GM12878 (cell line): ENCODE measurements at regions not wholly inside any gene's neighbourhood (a gene's known extent, or its start where the extent isn't known, plus 50 kb on each side); places are given as distances from the start of the nearest gene placed in this dataset.

Experiments
- ATAC-seq: fragments of 200-7000 bp; cut with Tn5 transposase; 3 replicates; pipeline ENCODE4 v1.9.1; 2020; ENCODE audit warnings: mild to moderate bottlenecking, moderate library complexity
- BruUV-seq: library from RNA; stranded (reverse); fragments of 400-500 nt; replicated peaks from 2 replicates; lab custom pipeline; 2021; lab: Mats Ljungman, UMichigan
- CTCF ChIA-PET: fragments of 300-600 bp; sonication (Branson Sonifier 250); formaldehyde crosslinking; extraction: SDS; loops from one replicate; lab custom pipeline; 2021; ENCODE audit warnings: inconsistent platforms; lab: Yijun Ruan, JAX
- POLR2A ChIA-PET: fragments of 350-600 bp; formaldehyde crosslinking; extraction: SDS; loops from one replicate; lab custom pipeline; 2021; ENCODE audit warnings: inconsistent platforms; lab: Charles Lee
- RAD21 ChIA-PET: fragments of 300-600 bp; sonication (Branson Sonifier 250); formaldehyde crosslinking; loops from one replicate; lab custom pipeline; 2023; ENCODE audit warnings: antibody characterized with exemption; ENCODE audit not compliant: unreplicated experiment; lab: Charles Lee
- SMC1A ChIA-PET: fragments of 300-600 bp; sonication (Branson Sonifier 250); formaldehyde crosslinking; loops from one replicate; lab custom pipeline; 2023; ENCODE audit not compliant: unreplicated experiment, uncharacterized antibody; lab: Charles Lee
- DNase-seq: peaks from one replicate; pipeline ENCODE4 v3.0.0-alpha.2; 2011; ENCODE audit warnings: low read depth, low spot score
- FAIRE-seq: peaks from 3 replicates; lab custom pipeline; 2011; peaks lifted over from hg19 to GRCh38; lab: Jason Lieb, UNC
- H2AFZ ChIP-seq: 2 replicates; pipeline ENCODE4 v1.6.0; 2011; ENCODE audit warnings: low read depth, low read length, control low read depth; ENCODE audit not compliant: control insufficient read depth
- H3K27ac ChIP-seq: 2 replicates; pipeline ENCODE4 v1.5.1; 2011; ENCODE audit warnings: control low read depth; ENCODE audit not compliant: control insufficient read depth, insufficient read depth
- H3K27me3 ChIP-seq, 2 experiments: replicated peaks in 1 of 2; 2 replicates each; pipeline versions ENCODE4 v1.6.0 to v1.6.1; 2011; ENCODE audit warnings: low read length in 1 of 2; ENCODE audit not compliant: control insufficient read depth in 2 of 2, insufficient read depth in 2 of 2
- H3K36me3 ChIP-seq, 2 experiments: 2 replicates each; pipeline ENCODE4 v1.5.1; 2011; ENCODE audit warnings: low read length in 1 of 2; ENCODE audit not compliant: control insufficient read depth in 2 of 2, insufficient read depth in 2 of 2
- H3K4me1 ChIP-seq: 2 replicates; pipeline ENCODE4 v1.6.1; 2011; ENCODE audit warnings: mild to moderate bottlenecking, low read length, moderate library complexity, mixed read lengths; ENCODE audit not compliant: control insufficient read depth, insufficient read depth
- H3K4me2 ChIP-seq: 2 replicates; pipeline ENCODE4 v1.6.0; 2011; ENCODE audit warnings: control low read depth; ENCODE audit not compliant: control insufficient read depth, insufficient read depth
- H3K4me3 ChIP-seq: fragments of 200-600 bp; sonication (generic); 2 replicates; pipeline ENCODE4 v1.5.1; 2016
- H3K79me2 ChIP-seq: 2 replicates; pipeline ENCODE4 v1.6.0; 2011; ENCODE audit warnings: low read length; ENCODE audit not compliant: control insufficient read depth, insufficient read depth
- H3K9ac ChIP-seq: 2 replicates; pipeline ENCODE4 v1.8.0; 2011; ENCODE audit warnings: low read length, control low read depth, mixed read lengths; ENCODE audit not compliant: control insufficient read depth, insufficient read depth
- H3K9me3 ChIP-seq: replicated peaks from 3 replicates; pipeline ENCODE4 v1.5.1; 2011; ENCODE audit warnings: mild to moderate bottlenecking, low read length; ENCODE audit not compliant: control insufficient read depth, insufficient read depth
- H4K20me1 ChIP-seq: 2 replicates; pipeline ENCODE4 v1.6.0; 2011; ENCODE audit not compliant: control insufficient read depth, insufficient read depth
- BMI1 ChIP-seq: fragments of 450-650 bp; IDR thresholded peaks from 2 replicates; pipeline ENCODE4 v1.6.1; 2016; ENCODE audit warnings: mild to moderate bottlenecking, moderate library complexity, borderline replicate concordance
- CHD1 ChIP-seq: IDR thresholded peaks from 2 replicates; pipeline ENCODE4 v1.6.1; 2012; ENCODE audit warnings: low read depth, low read length, improper control_type of control experiment
- EZH2 ChIP-seq: IDR thresholded peaks from 2 replicates; pipeline ENCODE4 v1.6.1; 2012; ENCODE audit warnings: low read depth, mild to moderate bottlenecking, control low read depth, inconsistent platforms, low read length, borderline replicate concordance; ENCODE audit not compliant: control insufficient read depth
- NFXL1 ChIP-seq: fragments of 450-650 bp; IDR thresholded peaks from 2 replicates; pipeline ENCODE4 v1.6.1; 2017; ENCODE audit warnings: antibody characterized with exemption, mild to moderate bottlenecking, borderline replicate concordance
- POLR2AphosphoS5 ChIP-seq: IDR thresholded peaks from 2 replicates; pipeline ENCODE4 v1.6.1; 2011; ENCODE audit warnings: mild to moderate bottlenecking, low read length, inconsistent platforms
- RB1 ChIP-seq: fragments of 450-650 bp; formaldehyde crosslinking; IDR thresholded peaks from 2 replicates; pipeline ENCODE4 v1.6.1; 2017; ENCODE audit warnings: mild to moderate bottlenecking, borderline replicate concordance
- SKIL ChIP-seq: fragments of 450-650 bp; IDR thresholded peaks from 2 replicates; pipeline ENCODE4 v1.6.1; 2017; ENCODE audit warnings: mild to moderate bottlenecking, low read depth, inconsistent platforms; ENCODE audit not compliant: poor library complexity, severe bottlenecking
- USF1 ChIP-seq: IDR thresholded peaks from 2 replicates; pipeline ENCODE4 v1.6.1; 2011; ENCODE audit warnings: borderline replicate concordance, low read depth, mild to moderate bottlenecking, moderate library complexity, mixed read lengths, low read length; ENCODE audit not compliant: insufficient read depth; ENCODE audit errors: extremely low read length
- ZNF622 ChIP-seq: fragments of 450-650 bp; IDR thresholded peaks from 2 replicates; pipeline ENCODE4 v1.6.1; 2017; ENCODE audit warnings: mild to moderate bottlenecking, inconsistent platforms
- WGBS: methylation state at CpG from one replicate; pipeline ENCODE4 v1.1.6; 2016; ENCODE audit warnings: low lambda C conversion rate; ENCODE audit not compliant: insufficient replicate concordance, insufficient coverage; ENCODE audit errors: missing lambda C conversion rate; 5-methylcytosine and 5-hydroxymethylcytosine counted together
- in situ Hi-C: fragments of 300-500 bp; cut with MboI; formaldehyde crosslinking; loops from 9 replicates; pipeline ENCODE4 v1.14.3; 2018; ENCODE audit warnings: mixed read lengths
- intact Hi-C: fragments of 100-400 bp; cut with micrococcal nuclease; formaldehyde crosslinking; loops from one replicate; pipeline ENCODE4 v1.14.2; 2022; ENCODE audit not compliant: unreplicated experiment

- H3K79me2 ChIP-seq: no peaks in the 10 kb centered on the region
- H3K9me3 ChIP-seq: no peaks in the 10 kb centered on the region
- POLR2A ChIA-PET: no interaction called here
- DNase-seq (no peak), ATAC-seq (no peak), FAIRE-seq (no peak)
- H3K27me3 ChIP-seq: no peaks in the 10 kb centered on the region
- in situ Hi-C loops (no loop called here), intact Hi-C loops (no loop called here)
- H2AFZ ChIP-seq: no peak overlapping the region
- no peak overlapping the region for H3K27ac ChIP-seq
- no TSS peak for BruUV-seq
- no peaks in the 10 kb centered on the region for H3K4me1 ChIP-seq
- CTCF ChIA-PET: no interaction called here
- H3K4me3 ChIP-seq: no peak overlapping the region
- H3K9ac ChIP-seq: no peak overlapping the region
- SMC1A ChIA-PET: no interaction called here
- no peaks in the 10 kb centered on the region for H4K20me1 ChIP-seq
- no peaks in the 10 kb centered on the region for H3K36me3 ChIP-seq
- H3K4me2 ChIP-seq: no peak overlapping the region
- RAD21 ChIA-PET: no interaction called here
- no peak for TF ChIP-seq BMI1
- TF ChIP-seq NFXL1: no peak
- no peak for TF ChIP-seq EZH2
- TF ChIP-seq RB1: no peak
- no peak for TF ChIP-seq CHD1
- no peak for TF ChIP-seq SKIL
- no peak for TF ChIP-seq ZNF622
- TF ChIP-seq POLR2AphosphoS5: no peak
- TF ChIP-seq USF1: no peak
- WGBS: 11% methylated on average over 2 of the region's 2 CpGs
Observed at GRCh38 chr14:85276979-85277228, 253.0 kb upstream of the FLRT2 start.
